HUES48 (cell line): ENCODE measurements at regions not wholly inside any gene's neighbourhood (a gene's known extent, or its start where the extent isn't known, plus 50 kb on each side); places are given as distances from the start of the nearest gene placed in this dataset.
"Not testable (repeated sequence)": the region's sequence is repeated elsewhere in the genome, so short reads cannot be mapped to it uniquely, and the experiment has no call there.

Source experiments
- H3K27ac ChIP-seq: one replicate; pipeline ENCODE4 v1.7.0; 2013; ENCODE audit warnings: low read depth, low read length, inconsistent platforms
- H3K27me3 ChIP-seq: 2 replicates; pipeline ENCODE4 v1.6.1; 2013; ENCODE audit warnings: mild to moderate bottlenecking, low read length; ENCODE audit not compliant: control insufficient read depth, insufficient read depth
- H3K36me3 ChIP-seq: 2 replicates; pipeline ENCODE4 v1.6.1; 2013; ENCODE audit warnings: low read length; ENCODE audit not compliant: control insufficient read depth, insufficient read depth
- H3K4me1 ChIP-seq: 2 replicates; pipeline ENCODE4 v1.6.1; 2013; ENCODE audit warnings: mild to moderate bottlenecking, low read length; ENCODE audit not compliant: control insufficient read depth, insufficient read depth
- H3K4me3 ChIP-seq: 2 replicates; pipeline ENCODE4 v1.5.1; 2013; ENCODE audit warnings: mild to moderate bottlenecking, low read depth, low read length
- H3K9ac ChIP-seq: 2 replicates; pipeline ENCODE4 v1.6.1; 2013; ENCODE audit warnings: mild to moderate bottlenecking, low read depth, low read length, moderate library complexity
- H3K9me3 ChIP-seq: 2 replicates; pipeline ENCODE4 v1.6.1; 2013; ENCODE audit warnings: low read length; ENCODE audit not compliant: control insufficient read depth, insufficient read depth

GRCh38 chr6:23642849-23643248 is 483.2 kb upstream of the NRSN1 start:
- H3K4me3 ChIP-seq, result no peak overlapping the region
- no peaks in the 10 kb centered on the region for H3K27me3 ChIP-seq
- H3K9me3 ChIP-seq, result no peaks in the 10 kb centered on the region
- no peaks in the 10 kb centered on the region for H3K36me3 ChIP-seq
- H3K4me1 ChIP-seq, result no peaks in the 10 kb centered on the region
- H3K27ac ChIP-seq, result no peak overlapping the region
- H3K9ac ChIP-seq, result no peak overlapping the region

GRCh38 chr6:23647045-23647444 is 479.0 kb upstream of the NRSN1 start:
- H3K9me3 ChIP-seq, result no peaks in the 10 kb centered on the region
- H3K27ac ChIP-seq, result no peak overlapping the region
- H3K9ac ChIP-seq, result no peak overlapping the region
- H3K4me1 ChIP-seq, result no peaks in the 10 kb centered on the region
- no peaks in the 10 kb centered on the region for H3K27me3 ChIP-seq
- no peak overlapping the region for H3K4me3 ChIP-seq
- no peaks in the 10 kb centered on the region for H3K36me3 ChIP-seq

GRCh38 chr6:23650676-23651075 is 475.3 kb upstream of the NRSN1 start:
- Histone ChIP-seq H3K36me3 (no peaks in the 10 kb centered on the region), H3K4me1 (no peaks in the 10 kb centered on the region), H3K27me3 (no peaks in the 10 kb centered on the region), H3K27ac (no peak overlapping the region), H3K9me3 (no peaks in the 10 kb centered on the region), H3K4me3 (no peak overlapping the region), H3K9ac (no peak overlapping the region)

DNA sequence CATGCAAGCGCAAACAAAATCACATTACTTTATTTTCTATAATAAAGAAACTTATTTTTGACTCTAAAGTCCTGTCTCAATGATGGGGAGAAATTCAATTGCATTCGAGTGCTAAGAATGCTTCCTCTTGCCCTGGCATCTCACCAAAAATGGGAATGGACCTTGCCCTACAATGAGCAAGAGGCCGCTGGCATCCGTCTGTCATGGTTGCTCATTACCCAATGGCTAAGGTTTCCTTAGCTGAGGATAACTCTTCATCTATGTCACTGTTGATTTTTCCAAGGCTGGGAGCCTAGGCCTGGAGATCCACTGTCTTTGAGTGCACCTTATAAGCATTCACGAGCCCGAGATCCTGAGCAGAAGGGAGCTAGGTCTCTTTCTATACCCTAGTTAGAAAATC is 471.3 kb upstream of the NRSN1 start:
- peaks cover 7% of the 10 kb centered on the region; the same call in 1 of the 2 replicates for H3K4me1 ChIP-seq
- H3K27ac ChIP-seq, result no peak overlapping the region

GRCh38 chr6:23655525-23655924 is 470.5 kb upstream of the NRSN1 start:
- no peaks in the 10 kb centered on the region for H3K36me3 ChIP-seq
- no peaks in the 10 kb centered on the region for H3K27me3 ChIP-seq

More for the DNA sequence above, 471.3 kb upstream of the NRSN1 start:
- Histone ChIP-seq H3K27me3 (no peaks in the 10 kb centered on the region), H3K36me3 (no peaks in the 10 kb centered on the region), H3K4me3 (no peak overlapping the region), H3K9ac (no peak overlapping the region), H3K9me3 (no peaks in the 10 kb centered on the region)

DNA sequence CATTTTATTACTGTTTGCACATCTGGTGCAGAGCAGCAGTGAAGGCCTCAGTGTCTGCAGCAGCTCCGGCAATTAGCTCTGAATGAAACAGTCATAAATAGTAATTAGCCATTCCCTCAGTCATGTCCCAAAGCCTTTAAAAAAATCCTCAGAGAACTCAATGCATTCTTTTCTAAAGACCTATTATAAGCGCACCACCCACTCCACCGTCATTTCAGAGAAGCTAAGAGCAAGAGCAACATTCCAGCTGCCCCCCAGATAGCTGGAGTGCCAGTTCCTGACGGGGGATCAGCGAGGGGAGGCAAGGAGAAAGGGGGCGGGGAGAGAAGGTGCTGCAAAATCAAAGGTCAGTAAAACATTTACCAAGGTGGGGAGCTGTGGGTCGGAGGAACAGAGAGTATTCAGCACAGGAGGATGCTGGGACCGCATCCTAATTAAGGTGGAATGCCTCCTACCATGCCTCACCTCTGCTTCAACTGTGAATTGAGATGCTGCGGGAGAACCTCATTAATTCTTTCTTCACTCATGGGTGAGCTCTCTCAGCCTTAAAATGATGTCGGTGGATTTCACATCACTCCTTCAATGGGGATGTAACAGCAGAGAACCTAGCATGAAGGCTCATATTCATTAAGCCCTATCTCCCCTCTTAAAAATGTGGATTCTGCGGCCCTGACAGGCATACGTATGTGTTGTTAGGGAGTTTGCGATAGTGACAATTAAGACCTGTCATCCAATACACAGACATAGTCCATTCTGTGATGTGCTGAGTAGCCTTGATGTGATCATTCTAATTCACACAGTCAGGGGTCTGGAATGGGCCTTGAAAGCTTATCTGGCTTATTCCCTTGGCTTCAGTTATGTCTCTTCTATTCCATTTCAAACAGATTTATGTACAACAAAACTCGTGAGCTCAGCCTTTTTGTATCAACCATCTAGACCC is 469.5 kb upstream of the NRSN1 start:
- Histone ChIP-seq H3K27me3 (no peaks in the 10 kb centered on the region), H3K4me3 (no peak overlapping the region), H3K9me3 (no peaks in the 10 kb centered on the region), H3K4me1 (peaks cover 7% of the 10 kb centered on the region; the same call in 1 of the 2 replicates), H3K9ac (no peak overlapping the region), H3K36me3 (no peaks in the 10 kb centered on the region), H3K27ac (no peak overlapping the region)

More at GRCh38 chr6:23655525-23655924, 470.5 kb upstream of the NRSN1 start:
- no peaks in the 10 kb centered on the region for H3K9me3 ChIP-seq
- H3K9ac ChIP-seq, result no peak overlapping the region
- no peak overlapping the region for H3K27ac ChIP-seq
- peaks cover 7% of the 10 kb centered on the region; the same call in 1 of the 2 replicates for H3K4me1 ChIP-seq
- H3K4me3 ChIP-seq, result no peak overlapping the region

DNA sequence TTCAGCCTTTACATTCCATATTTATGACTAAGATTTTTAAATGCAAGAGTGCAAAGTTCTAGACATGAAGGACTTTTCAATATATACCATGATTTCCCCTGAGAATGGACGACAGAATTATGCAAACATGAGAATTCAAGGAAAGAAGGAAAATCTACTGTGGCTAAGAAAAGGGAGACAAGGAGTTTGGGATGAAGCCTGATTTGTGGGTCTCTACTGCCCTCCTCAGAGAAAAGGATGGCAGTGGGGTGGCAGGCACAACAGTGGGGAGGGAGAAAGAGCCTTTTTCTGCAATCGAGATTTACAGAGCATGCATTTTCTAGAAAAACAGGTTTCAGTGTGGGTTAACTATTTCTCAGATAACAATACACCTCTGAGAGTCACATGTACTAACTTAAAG is 466.9 kb upstream of the NRSN1 start:
- Histone ChIP-seq H3K9ac (no peak overlapping the region), H3K4me1 (peaks cover 7% of the 10 kb centered on the region; the same call in 1 of the 2 replicates), H3K9me3 (no peaks in the 10 kb centered on the region), H3K36me3 (no peaks in the 10 kb centered on the region), H3K27ac (no peak overlapping the region), H3K27me3 (no peaks in the 10 kb centered on the region), H3K4me3 (no peak overlapping the region)

GRCh38 chr6:23661549-23661948 is 464.5 kb upstream of the NRSN1 start:
- Histone ChIP-seq H3K9ac (no peak overlapping the region), H3K36me3 (no peaks in the 10 kb centered on the region), H3K27me3 (no peaks in the 10 kb centered on the region), H3K4me1 (0 out of 2 replicates have a peak, but pooled peaks cover 3% of the 10 kb centered on the region), H3K4me3 (no peak overlapping the region), H3K9me3 (no peaks in the 10 kb centered on the region), H3K27ac (no peak overlapping the region)

GRCh38 chr6:23663096-23663495 is 462.9 kb upstream of the NRSN1 start:
- no peaks in the 10 kb centered on the region for H3K36me3 ChIP-seq
- peaks cover 4% of the 10 kb centered on the region for H3K9me3 ChIP-seq
- H3K27ac ChIP-seq, result no peak overlapping the region
- H3K9ac ChIP-seq, result no peak overlapping the region
- H3K4me1 ChIP-seq, result 0 out of 2 replicates have a peak, but pooled peaks cover 3% of the 10 kb centered on the region
- H3K4me3 ChIP-seq, result no peak overlapping the region
- no peaks in the 10 kb centered on the region for H3K27me3 ChIP-seq

- no peak overlapping the region for H3K27ac ChIP-seq
- H3K9me3 ChIP-seq, result peaks cover 4% of the 10 kb centered on the region
- no peak overlapping the region for H3K4me3 ChIP-seq
- H3K4me1 ChIP-seq, result 0 out of 2 replicates have a peak, but pooled peaks cover 3% of the 10 kb centered on the region
- H3K36me3 ChIP-seq, result no peaks in the 10 kb centered on the region
- H3K27me3 ChIP-seq, result no peaks in the 10 kb centered on the region
- H3K9ac ChIP-seq, result no peak overlapping the region
Measured at GRCh38 chr6:23663652-23664051, 462.4 kb upstream of the NRSN1 start.

GRCh38 chr6:23665911-23666310 is 460.1 kb upstream of the NRSN1 start:
- H3K4me1 ChIP-seq, H3K9ac ChIP-seq, H3K4me3 ChIP-seq, H3K27me3 ChIP-seq, H3K9me3 ChIP-seq, H3K27ac ChIP-seq, H3K36me3 ChIP-seq: not testable (repeated sequence)
